ENCODE measurements at regions not wholly inside any gene's neighbourhood (a gene's known extent, or its start where the extent isn't known, plus 50 kb on each side); places are given as distances from the start of the nearest gene placed in this dataset.

DNA sequence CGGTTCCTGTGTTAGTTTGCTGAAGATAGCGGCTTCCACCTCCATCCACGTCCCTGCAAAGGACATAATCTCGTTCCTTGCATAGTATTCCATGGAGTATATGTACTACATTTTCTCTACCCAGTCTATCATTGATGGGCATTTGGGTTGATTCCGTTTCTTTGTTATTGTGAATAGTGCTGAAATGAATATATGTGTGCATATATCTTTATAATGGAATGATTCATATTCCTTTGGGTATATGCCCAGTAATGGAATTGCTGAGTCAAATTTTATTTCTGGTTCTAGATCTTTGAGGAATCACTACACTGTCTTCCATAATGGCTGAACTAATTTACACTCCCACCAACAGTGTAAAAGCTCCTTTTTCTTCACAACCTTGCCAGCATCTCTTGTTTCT lies 255.4 kb upstream of the CDH2 start:
- Histone ChIP-seq H3K9ac (ENCODE audit: extremely low read depth, insufficient read length, low read length) (no peak overlapping the region), H3K79me1 (ENCODE audit: insufficient read depth, low read depth, low read length, poor library complexity, severe bottlenecking) (no peaks in the 10 kb centered on the region), H3T11ph (ENCODE audit: low read length) (no peak overlapping the region), H2BK20ac (ENCODE audit: low read depth, low read length, poor library complexity, severe bottlenecking) (no peak overlapping the region), H3K56ac (ENCODE audit: insufficient read length, low read depth, low read length) (no peak overlapping the region), H2BK12ac (ENCODE audit: insufficient read length, low read depth, low read length) (no peak overlapping the region), H3K79me2 (ENCODE audit: insufficient read depth, low read length) (no peaks in the 10 kb centered on the region), H2BK5ac (ENCODE audit: insufficient read length, low read length) (no peak overlapping the region), H3K4me2 (ENCODE audit: insufficient read depth, insufficient read length, low read length) (no peak overlapping the region), H3K23me2 (ENCODE audit: insufficient read length, low read depth, low read length, poor library complexity, severe bottlenecking) (no peaks in the 10 kb centered on the region), H3K4ac (ENCODE audit: low read depth, low read length) (no peak overlapping the region), H2AFZ (ENCODE audit: low read length) (no peak overlapping the region), H3K23ac (ENCODE audit: insufficient read length, low read depth, low read length) (no peak overlapping the region), H4K91ac (ENCODE audit: insufficient read length, low read depth, low read length) (no peak overlapping the region), H2BK120ac (ENCODE audit: low read depth, low read length, poor library complexity, severe bottlenecking) (no peak overlapping the region), H3K9me3 (ENCODE audit: control insufficient read depth, low read depth, low read length) (no peaks in the 10 kb centered on the region), H3K27me3 (ENCODE audit: insufficient read depth, low read length) (no peaks in the 10 kb centered on the region), H3K27ac (ENCODE audit: insufficient read length, low read depth, low read length) (no peak overlapping the region), H3K4me1 (ENCODE audit: insufficient read depth, low read length) (no peaks in the 10 kb centered on the region), H3K14ac (ENCODE audit: insufficient read depth, low read length) (no peak overlapping the region), H2AK5ac (ENCODE audit: insufficient read length, low read length) (no peak overlapping the region), H4K20me1 (ENCODE audit: control insufficient read depth, insufficient read depth, insufficient read length) (no peaks in the 10 kb centered on the region), H4K5ac (ENCODE audit: insufficient read length, low read depth, low read length) (no peak overlapping the region), H3K18ac (ENCODE audit: insufficient read length, low read depth, low read length) (no peak overlapping the region), H4K8ac (replicated peaks; ENCODE audit: insufficient read length, low read depth, low read length) (no peak overlapping the region), H2BK15ac (ENCODE audit: low read depth, low read length) (no peak overlapping the region)
- no peak overlapping the region for H3K27ac Mint-ChIP-seq
- WGBS (ENCODE audit: extremely low coverage, insufficient read length, low lambda C conversion rate): no CpG with 5 or more reads among the region's 5 CpGs
- DNase-seq: no peak
- H3K4me3 Mint-ChIP-seq: no peak overlapping the region
- H3K9me3 Mint-ChIP-seq: peaks cover 6 to 9% of the 10 kb centered on the region in 2 experiments; a peak in 3 of 5 replicates
- peaks cover 0 to 5% (median 0%) of the 10 kb centered on the region in 3 experiments; a peak in 3 of 7 replicates for H3K36me3 Mint-ChIP-seq (ENCODE audit: insufficient read depth in 1 of 3, low read depth in 3 of 3)
- no peaks in the 10 kb centered on the region for H3K27me3 Mint-ChIP-seq (ENCODE audit: low read depth)
- TF ChIP-seq, protein P1, sequence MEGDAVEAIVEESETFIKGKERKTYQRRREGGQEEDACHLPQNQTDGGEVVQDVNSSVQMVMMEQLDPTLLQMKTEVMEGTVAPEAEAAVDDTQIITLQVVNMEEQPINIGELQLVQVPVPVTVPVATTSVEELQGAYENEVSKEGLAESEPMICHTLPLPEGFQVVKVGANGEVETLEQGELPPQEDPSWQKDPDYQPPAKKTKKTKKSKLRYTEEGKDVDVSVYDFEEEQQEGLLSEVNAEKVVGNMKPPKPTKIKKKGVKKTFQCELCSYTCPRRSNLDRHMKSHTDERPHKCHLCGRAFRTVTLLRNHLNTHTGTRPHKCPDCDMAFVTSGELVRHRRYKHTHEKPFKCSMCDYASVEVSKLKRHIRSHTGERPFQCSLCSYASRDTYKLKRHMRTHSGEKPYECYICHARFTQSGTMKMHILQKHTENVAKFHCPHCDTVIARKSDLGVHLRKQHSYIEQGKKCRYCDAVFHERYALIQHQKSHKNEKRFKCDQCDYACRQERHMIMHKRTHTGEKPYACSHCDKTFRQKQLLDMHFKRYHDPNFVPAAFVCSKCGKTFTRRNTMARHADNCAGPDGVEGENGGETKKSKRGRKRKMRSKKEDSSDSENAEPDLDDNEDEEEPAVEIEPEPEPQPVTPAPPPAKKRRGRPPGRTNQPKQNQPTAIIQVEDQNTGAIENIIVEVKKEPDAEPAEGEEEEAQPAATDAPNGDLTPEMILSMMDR (conservative IDR thresholded peaks at IDR 0.05): no peak
- H3K4me1 Mint-ChIP-seq: peaks cover 11 to 18% of the 10 kb centered on the region in 2 experiments
